Liver (tissue), 8 donors: ENCODE measurements at regions not wholly inside any gene's neighbourhood (a gene's known extent, or its start where the extent isn't known, plus 50 kb on each side); places are given as distances from the start of the nearest gene placed in this dataset.

Experiments used
- DNase-seq: peaks from one replicate; pipeline ENCODE4 v3.0.0-alpha.2; 2017; ENCODE audit warnings: low spot score
- H3K27ac ChIP-seq, 2 donors: one replicate each; pipeline ENCODE4 v1.7.0; 2013; ENCODE audit warnings: inconsistent platforms in 2 of 2, low read length in 2 of 2, control low read depth in 1 of 2, low read depth in 1 of 2, mild to moderate bottlenecking in 1 of 2
- H3K27me3 ChIP-seq, 4 donors: one replicate each; pipeline versions ENCODE4 v1.6.1 to v1.7.0; 2013; ENCODE audit warnings: low read length in 3 of 4, inconsistent platforms in 1 of 4, mild to moderate bottlenecking in 1 of 4, moderate library complexity in 1 of 4; ENCODE audit not compliant: control insufficient read depth in 4 of 4, insufficient read depth in 4 of 4
- H3K36me3 ChIP-seq, 4 donors: one replicate each; pipeline versions ENCODE4 v1.6.1 to v1.7.0; 2013; ENCODE audit warnings: low read length in 3 of 4, mild to moderate bottlenecking in 3 of 4, low read depth in 1 of 4, moderate library complexity in 1 of 4; ENCODE audit not compliant: control insufficient read depth in 4 of 4, insufficient read depth in 3 of 4
- H3K4me1 ChIP-seq, 4 donors: one replicate each; pipeline versions ENCODE4 v1.6.1 to v1.7.0; 2013; ENCODE audit warnings: low read length in 3 of 4, mild to moderate bottlenecking in 3 of 4, moderate library complexity in 1 of 4; ENCODE audit not compliant: control insufficient read depth in 4 of 4, insufficient read depth in 4 of 4
- H3K4me3 ChIP-seq, 3 donors: one replicate each; pipeline versions ENCODE4 v1.6.1 to v1.7.0; 2013; ENCODE audit warnings: low read length in 3 of 3, control low read depth in 1 of 3, low read depth in 1 of 3, mild to moderate bottlenecking in 1 of 3
- H3K9ac ChIP-seq, 2 donors: one replicate each; pipeline ENCODE4 v1.7.0; 2013; ENCODE audit warnings: low read length in 2 of 2, mild to moderate bottlenecking in 2 of 2, moderate library complexity in 2 of 2, control low read depth in 1 of 2, low read depth in 1 of 2
- H3K9me3 ChIP-seq, 4 donors: one replicate each; pipeline versions ENCODE4 v1.6.1 to v1.7.0; 2013; ENCODE audit warnings: low read length in 3 of 4; ENCODE audit not compliant: control insufficient read depth in 4 of 4
- ATF3 ChIP-seq: IDR thresholded peaks from 2 replicates; pipeline ENCODE4 v1.6.1; 2016; ENCODE audit warnings: antibody characterized with exemption
- EGR1 ChIP-seq, 2 donors: IDR thresholded peaks; 2 replicates each; pipeline ENCODE4 v1.6.1; 2016 to 2018; ENCODE audit warnings: antibody characterized with exemption in 2 of 2, low read depth in 2 of 2
- FOXA1 ChIP-seq: IDR thresholded peaks from 2 replicates; pipeline ENCODE4 v1.6.1; 2016; ENCODE audit warnings: antibody characterized with exemption
- FOXA2 ChIP-seq: IDR thresholded peaks from 2 replicates; pipeline ENCODE4 v1.6.1; 2016; ENCODE audit warnings: antibody characterized with exemption
- GABPA ChIP-seq, 2 donors: IDR thresholded peaks in 1 of 2; conservative IDR thresholded peaks in 1 of 2; 2 replicates each; pipeline ENCODE4 v1.6.1; 2016; ENCODE audit warnings: antibody characterized with exemption in 2 of 2, mild to moderate bottlenecking in 1 of 2, moderate library complexity in 1 of 2
- HNF4A ChIP-seq, 2 donors: conservative IDR thresholded peaks; 2 replicates each; pipeline ENCODE4 v1.6.1; 2016; ENCODE audit warnings: antibody characterized with exemption in 2 of 2, mild to moderate bottlenecking in 2 of 2
- HNF4G ChIP-seq: IDR thresholded peaks from 2 replicates; pipeline ENCODE4 v1.6.1; 2016; ENCODE audit warnings: antibody characterized with exemption
- JUND ChIP-seq, 2 donors: IDR thresholded peaks; 2 replicates each; pipeline ENCODE4 v1.6.1; 2016; ENCODE audit warnings: antibody characterized with exemption in 2 of 2
- NR2F2 ChIP-seq: IDR thresholded peaks from 2 replicates; pipeline ENCODE4 v1.6.1; 2016; ENCODE audit warnings: antibody characterized with exemption
- RAD21 ChIP-seq, 2 donors: IDR thresholded peaks; 2 replicates each; pipeline ENCODE4 v1.6.1; 2016; ENCODE audit warnings: antibody characterized with exemption in 2 of 2, mild to moderate bottlenecking in 2 of 2
- RXRA ChIP-seq, 2 donors: IDR thresholded peaks; 2 replicates each; pipeline ENCODE4 v1.6.1; 2017 to 2018; ENCODE audit warnings: antibody characterized with exemption in 2 of 2, mild to moderate bottlenecking in 1 of 2
- SP1 ChIP-seq: IDR thresholded peaks from 2 replicates; pipeline ENCODE4 v1.6.1; 2018; ENCODE audit warnings: antibody characterized with exemption, mild to moderate bottlenecking
- TAF1 ChIP-seq: conservative IDR thresholded peaks from 2 replicates; pipeline ENCODE4 v1.6.1; 2016; ENCODE audit warnings: antibody characterized with exemption, mild to moderate bottlenecking
- YY1 ChIP-seq: IDR thresholded peaks from 2 replicates; pipeline ENCODE4 v1.6.1; 2016; ENCODE audit warnings: antibody characterized with exemption, mild to moderate bottlenecking
- WGBS: extraction: QIAGEN DNeasy Blood & Tissue Kit; methylation state at CpG from one replicate; pipeline ENCODE4 v1.1.7; 2013; 5-methylcytosine and 5-hydroxymethylcytosine counted together
- TF ChIP-seq, protein P1 (sequence below): fragments of 150-350 bp; IDR thresholded peaks from 2 replicates; pipeline ENCODE4 v1.5.1; 2017; ENCODE audit warnings: improper control_type of control experiment, low read depth, low read length; ENCODE audit not compliant: missing input control
- TF ChIP-seq, protein P2 (sequence below): IDR thresholded peaks from 2 replicates; pipeline ENCODE4 v1.6.1; 2016; ENCODE audit warnings: antibody characterized with exemption
- TF ChIP-seq, protein P3 (sequence below): IDR thresholded peaks from 2 replicates; pipeline ENCODE4 v1.6.1; 2016; ENCODE audit warnings: antibody characterized with exemption
- TF ChIP-seq, protein P4 (sequence below): IDR thresholded peaks from 2 replicates; pipeline ENCODE4 v1.6.1; 2016; ENCODE audit warnings: antibody characterized with exemption, mild to moderate bottlenecking
- donor health status: healthy.
- donor health status: healthy.
- donor health status: healthy.
- donor health status: healthy.
- donor health status: healthy.

DNA sequence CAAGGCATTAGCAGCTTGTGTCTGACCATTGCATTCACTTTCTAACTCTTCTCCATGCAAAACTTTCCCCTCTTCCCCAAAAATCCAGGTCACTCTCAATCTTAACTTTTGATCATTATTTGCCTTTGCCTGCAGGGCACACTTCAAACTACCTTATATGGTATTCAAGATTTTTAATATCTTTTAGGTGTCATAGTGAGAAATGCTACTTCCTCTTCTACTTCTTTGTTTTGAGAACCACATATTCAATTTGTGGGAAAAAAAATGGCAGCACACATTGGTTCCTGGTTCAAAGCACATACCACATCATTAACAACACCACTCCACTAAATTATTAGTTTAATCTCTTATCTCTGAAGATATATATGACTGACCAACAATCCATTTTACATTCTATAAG is 1267.0 kb upstream of the CITED2 start:
- Histone ChIP-seq H3K27me3 (no peaks in the 10 kb centered on the region), H3K36me3 (no peaks in the 10 kb centered on the region), H3K9me3 (peaks cover 0 to 1% (median 0%) of the 10 kb centered on the region in 4 donors), H3K4me3 (no peak overlapping the region), H3K9ac (no peak overlapping the region), H3K4me1 (no peaks in the 10 kb centered on the region), H3K27ac (no peak overlapping the region)
- TF ChIP-seq SP1 (no peak), YY1 (no peak), ATF3 (no peak), RAD21 (IDR thresholded peaks at IDR 0.05) (no peak), TAF1 (no peak)
- TF ChIP-seq, protein P1, sequence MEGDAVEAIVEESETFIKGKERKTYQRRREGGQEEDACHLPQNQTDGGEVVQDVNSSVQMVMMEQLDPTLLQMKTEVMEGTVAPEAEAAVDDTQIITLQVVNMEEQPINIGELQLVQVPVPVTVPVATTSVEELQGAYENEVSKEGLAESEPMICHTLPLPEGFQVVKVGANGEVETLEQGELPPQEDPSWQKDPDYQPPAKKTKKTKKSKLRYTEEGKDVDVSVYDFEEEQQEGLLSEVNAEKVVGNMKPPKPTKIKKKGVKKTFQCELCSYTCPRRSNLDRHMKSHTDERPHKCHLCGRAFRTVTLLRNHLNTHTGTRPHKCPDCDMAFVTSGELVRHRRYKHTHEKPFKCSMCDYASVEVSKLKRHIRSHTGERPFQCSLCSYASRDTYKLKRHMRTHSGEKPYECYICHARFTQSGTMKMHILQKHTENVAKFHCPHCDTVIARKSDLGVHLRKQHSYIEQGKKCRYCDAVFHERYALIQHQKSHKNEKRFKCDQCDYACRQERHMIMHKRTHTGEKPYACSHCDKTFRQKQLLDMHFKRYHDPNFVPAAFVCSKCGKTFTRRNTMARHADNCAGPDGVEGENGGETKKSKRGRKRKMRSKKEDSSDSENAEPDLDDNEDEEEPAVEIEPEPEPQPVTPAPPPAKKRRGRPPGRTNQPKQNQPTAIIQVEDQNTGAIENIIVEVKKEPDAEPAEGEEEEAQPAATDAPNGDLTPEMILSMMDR: no peak
- TF ChIP-seq, protein P2, sequence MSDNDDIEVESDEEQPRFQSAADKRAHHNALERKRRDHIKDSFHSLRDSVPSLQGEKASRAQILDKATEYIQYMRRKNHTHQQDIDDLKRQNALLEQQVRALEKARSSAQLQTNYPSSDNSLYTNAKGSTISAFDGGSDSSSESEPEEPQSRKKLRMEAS: no peak
- DNase-seq: no peak

DNA sequence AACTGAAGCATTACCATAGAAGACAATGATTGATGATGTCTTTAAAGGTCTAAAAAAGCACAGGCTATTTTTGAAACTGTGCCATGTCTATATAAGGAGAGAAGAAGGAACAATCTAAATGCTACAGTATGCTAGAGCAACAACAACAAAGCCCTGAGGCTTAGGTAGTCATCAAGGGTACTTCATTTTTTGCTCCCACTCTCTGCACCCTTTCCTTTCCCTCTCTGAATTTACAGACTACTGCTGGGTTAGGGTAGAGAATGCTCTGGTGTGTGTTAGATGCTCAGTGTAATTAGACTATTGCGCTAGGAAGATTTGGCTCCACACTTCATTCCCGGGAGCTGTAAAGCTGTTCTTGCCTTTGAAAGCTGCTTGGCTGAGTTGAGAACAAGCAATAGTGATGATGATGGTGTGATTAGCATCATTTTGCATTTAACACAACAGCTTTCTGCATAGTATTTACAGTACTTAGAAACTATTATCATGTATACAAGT is 1262.5 kb upstream of the CITED2 start:
- 69% methylated on average over 2 of the region's 2 CpGs for WGBS
- Histone ChIP-seq H3K4me1 (no peaks in the 10 kb centered on the region), H3K27ac (no peak overlapping the region), H3K9me3 (no peaks in the 10 kb centered on the region), H3K9ac (no peak overlapping the region), H3K27me3 (no peaks in the 10 kb centered on the region), H3K4me3 (no peak overlapping the region), H3K36me3 (no peaks in the 10 kb centered on the region)
- DNase-seq: no peak
- TF ChIP-seq, protein P3, sequence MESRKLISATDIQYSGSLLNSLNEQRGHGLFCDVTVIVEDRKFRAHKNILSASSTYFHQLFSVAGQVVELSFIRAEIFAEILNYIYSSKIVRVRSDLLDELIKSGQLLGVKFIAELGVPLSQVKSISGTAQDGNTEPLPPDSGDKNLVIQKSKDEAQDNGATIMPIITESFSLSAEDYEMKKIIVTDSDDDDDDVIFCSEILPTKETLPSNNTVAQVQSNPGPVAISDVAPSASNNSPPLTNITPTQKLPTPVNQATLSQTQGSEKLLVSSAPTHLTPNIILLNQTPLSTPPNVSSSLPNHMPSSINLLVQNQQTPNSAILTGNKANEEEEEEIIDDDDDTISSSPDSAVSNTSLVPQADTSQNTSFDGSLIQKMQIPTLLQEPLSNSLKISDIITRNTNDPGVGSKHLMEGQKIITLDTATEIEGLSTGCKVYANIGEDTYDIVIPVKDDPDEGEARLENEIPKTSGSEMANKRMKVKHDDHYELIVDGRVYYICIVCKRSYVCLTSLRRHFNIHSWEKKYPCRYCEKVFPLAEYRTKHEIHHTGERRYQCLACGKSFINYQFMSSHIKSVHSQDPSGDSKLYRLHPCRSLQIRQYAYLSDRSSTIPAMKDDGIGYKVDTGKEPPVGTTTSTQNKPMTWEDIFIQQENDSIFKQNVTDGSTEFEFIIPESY: no peak
- no peak for TF ChIP-seq HNF4A (conservative IDR thresholded peaks at IDR 0.05)
- no peak for TF ChIP-seq YY1
- TF ChIP-seq, protein P4, sequence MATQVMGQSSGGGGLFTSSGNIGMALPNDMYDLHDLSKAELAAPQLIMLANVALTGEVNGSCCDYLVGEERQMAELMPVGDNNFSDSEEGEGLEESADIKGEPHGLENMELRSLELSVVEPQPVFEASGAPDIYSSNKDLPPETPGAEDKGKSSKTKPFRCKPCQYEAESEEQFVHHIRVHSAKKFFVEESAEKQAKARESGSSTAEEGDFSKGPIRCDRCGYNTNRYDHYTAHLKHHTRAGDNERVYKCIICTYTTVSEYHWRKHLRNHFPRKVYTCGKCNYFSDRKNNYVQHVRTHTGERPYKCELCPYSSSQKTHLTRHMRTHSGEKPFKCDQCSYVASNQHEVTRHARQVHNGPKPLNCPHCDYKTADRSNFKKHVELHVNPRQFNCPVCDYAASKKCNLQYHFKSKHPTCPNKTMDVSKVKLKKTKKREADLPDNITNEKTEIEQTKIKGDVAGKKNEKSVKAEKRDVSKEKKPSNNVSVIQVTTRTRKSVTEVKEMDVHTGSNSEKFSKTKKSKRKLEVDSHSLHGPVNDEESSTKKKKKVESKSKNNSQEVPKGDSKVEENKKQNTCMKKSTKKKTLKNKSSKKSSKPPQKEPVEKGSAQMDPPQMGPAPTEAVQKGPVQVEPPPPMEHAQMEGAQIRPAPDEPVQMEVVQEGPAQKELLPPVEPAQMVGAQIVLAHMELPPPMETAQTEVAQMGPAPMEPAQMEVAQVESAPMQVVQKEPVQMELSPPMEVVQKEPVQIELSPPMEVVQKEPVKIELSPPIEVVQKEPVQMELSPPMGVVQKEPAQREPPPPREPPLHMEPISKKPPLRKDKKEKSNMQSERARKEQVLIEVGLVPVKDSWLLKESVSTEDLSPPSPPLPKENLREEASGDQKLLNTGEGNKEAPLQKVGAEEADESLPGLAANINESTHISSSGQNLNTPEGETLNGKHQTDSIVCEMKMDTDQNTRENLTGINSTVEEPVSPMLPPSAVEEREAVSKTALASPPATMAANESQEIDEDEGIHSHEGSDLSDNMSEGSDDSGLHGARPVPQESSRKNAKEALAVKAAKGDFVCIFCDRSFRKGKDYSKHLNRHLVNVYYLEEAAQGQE: no peak
- no peak for TF ChIP-seq JUND (IDR thresholded peaks at IDR 0.05)
- no peak for TF ChIP-seq FOXA2
- TF ChIP-seq HNF4G: no peak
- TF ChIP-seq, protein P1: no peak
- TF ChIP-seq NR2F2: no peak
- no peak for TF ChIP-seq GABPA (IDR thresholded peaks at IDR 0.05 in 1 of 2, conservative IDR thresholded peaks at IDR 0.05 in 1 of 2)
- TF ChIP-seq, protein P2: no peak
- no peak for TF ChIP-seq TAF1
- no peak for TF ChIP-seq EGR1 (IDR thresholded peaks at IDR 0.05; ENCODE audit: low read depth in 2 of 2)
- no peak for TF ChIP-seq SP1
- no peak for TF ChIP-seq FOXA1
- TF ChIP-seq ATF3: no peak
- no peak for TF ChIP-seq RXRA (IDR thresholded peaks at IDR 0.05)
- no peak for TF ChIP-seq RAD21 (IDR thresholded peaks at IDR 0.05)
